ENCODE measurements at regions not wholly inside any gene's neighbourhood (a gene's known extent, or its start where the extent isn't known, plus 50 kb on each side); places are given as distances from the start of the nearest gene placed in this dataset.

GRCh38 chr6:74070711-74071110, 374.7 kb downstream of the CD109 start:
- no peaks in the 10 kb centered on the region for H3K4me1 ChIP-seq (ENCODE audit: control insufficient read depth in 2 of 3, insufficient read depth in 2 of 3, low read depth in 1 of 3, low read length in 3 of 3)
- no peaks in the 10 kb centered on the region for H3K27me3 ChIP-seq (ENCODE audit: control insufficient read depth, insufficient read depth, low read length)
- intact Hi-C loops (cut with DNase I), result no loop called here
- TF ChIP-seq CTCF (IDR thresholded peaks at IDR 0.05; ENCODE audit: borderline replicate concordance, extremely low read depth, insufficient read depth), result no peak
- DNase-seq (no peak), FAIRE-seq (no peak)
- no peak overlapping the region for H3K4me3 ChIP-seq (ENCODE audit: low read length in 3 of 3)
- no peaks in the 10 kb centered on the region for H3K9me3 ChIP-seq (ENCODE audit: control insufficient read depth in 2 of 3, insufficient read depth in 1 of 3, low read length in 3 of 3)
- no peaks in the 10 kb centered on the region for H3K36me3 ChIP-seq (ENCODE audit: control insufficient read depth in 2 of 3, insufficient read depth in 3 of 3, low read length in 3 of 3)
- no peak overlapping the region for H3K27ac ChIP-seq (ENCODE audit: low read depth in 2 of 2, low read length in 2 of 2)
- H3K9ac ChIP-seq (ENCODE audit: low read length in 3 of 3), result no peak overlapping the region

DNA sequence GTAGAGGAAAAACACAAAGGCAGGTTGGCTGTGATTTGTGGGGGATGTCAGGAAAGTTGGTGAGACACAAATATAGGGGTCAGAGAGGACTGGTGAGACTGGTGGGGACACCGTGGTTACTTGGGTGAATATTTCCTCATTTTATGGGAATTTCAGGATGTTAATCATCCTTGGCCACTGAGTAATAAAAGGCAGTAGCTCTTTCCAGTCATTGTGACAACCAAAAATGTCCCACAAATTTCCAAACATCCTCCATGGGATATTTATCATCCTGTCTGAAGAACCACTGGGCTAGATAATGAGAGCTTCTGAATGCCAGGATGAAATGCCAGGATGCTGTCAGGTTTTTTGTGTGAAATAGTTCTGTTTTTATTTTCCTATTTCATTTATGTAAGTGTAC, 374.1 kb downstream of the CD109 start:
- Histone ChIP-seq H3K9me3 (ENCODE audit: control insufficient read depth in 2 of 3, insufficient read depth in 1 of 3, low read length in 3 of 3) (no peaks in the 10 kb centered on the region), H3K36me3 (ENCODE audit: control insufficient read depth in 2 of 3, insufficient read depth in 3 of 3, low read length in 3 of 3) (no peaks in the 10 kb centered on the region), H3K4me1 (ENCODE audit: control insufficient read depth in 2 of 3, insufficient read depth in 2 of 3, low read depth in 1 of 3, low read length in 3 of 3) (no peaks in the 10 kb centered on the region), H3K27me3 (ENCODE audit: control insufficient read depth, insufficient read depth, low read length) (no peaks in the 10 kb centered on the region), H3K4me3 (ENCODE audit: low read length in 3 of 3) (no peak overlapping the region), H3K27ac (ENCODE audit: low read depth in 2 of 2, low read length in 2 of 2) (no peak overlapping the region), H3K9ac (ENCODE audit: low read length in 3 of 3) (no peak overlapping the region)
- intact Hi-C loops (cut with DNase I), result no loop called here
- no peak for TF ChIP-seq CTCF (IDR thresholded peaks at IDR 0.05; ENCODE audit: borderline replicate concordance, extremely low read depth, insufficient read depth)
- FAIRE-seq (no peak), DNase-seq (no peak)

DNA sequence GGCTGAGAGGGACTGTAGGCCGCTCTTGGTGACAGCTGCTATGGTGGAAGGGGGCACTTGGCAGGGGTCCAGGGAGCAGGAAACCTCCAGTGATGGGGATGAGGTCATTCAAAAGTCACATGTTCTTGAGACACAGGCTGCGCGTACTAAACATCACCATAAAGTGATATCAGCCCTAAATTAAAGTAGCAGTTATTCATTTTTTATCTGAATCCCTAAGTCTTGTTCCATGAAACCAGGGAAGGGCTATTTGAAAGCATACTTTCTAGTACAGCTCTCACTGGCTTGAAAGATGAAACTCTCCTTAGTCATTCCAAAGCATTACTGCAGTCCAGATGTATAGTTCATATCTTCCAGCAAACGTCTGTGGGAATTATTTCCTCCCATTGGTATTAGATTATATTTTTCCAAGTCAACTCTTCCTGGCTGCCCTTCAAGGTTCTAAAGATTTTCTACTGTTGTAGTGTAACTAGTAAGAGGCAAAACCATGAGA, 373.1 kb downstream of the CD109 start:
- no peak for TF ChIP-seq CTCF (IDR thresholded peaks at IDR 0.05; ENCODE audit: borderline replicate concordance, extremely low read depth, insufficient read depth)
- no peaks in the 10 kb centered on the region for H3K4me1 ChIP-seq (ENCODE audit: control insufficient read depth in 2 of 3, insufficient read depth in 2 of 3, low read depth in 1 of 3, low read length in 3 of 3)
- H3K9ac ChIP-seq (ENCODE audit: low read length in 3 of 3), result no peak overlapping the region
- no peak for FAIRE-seq
- H3K27ac ChIP-seq (ENCODE audit: low read depth in 2 of 2, low read length in 2 of 2), result no peak overlapping the region
- DNase-seq, result no peak
- H3K27me3 ChIP-seq (ENCODE audit: control insufficient read depth, insufficient read depth, low read length), result no peaks in the 10 kb centered on the region
- H3K4me3 ChIP-seq (ENCODE audit: low read length in 3 of 3), result no peak overlapping the region
- no peaks in the 10 kb centered on the region for H3K36me3 ChIP-seq (ENCODE audit: control insufficient read depth in 2 of 3, insufficient read depth in 3 of 3, low read length in 3 of 3)
- intact Hi-C loops (cut with DNase I), result no loop called here
- no peaks in the 10 kb centered on the region for H3K9me3 ChIP-seq (ENCODE audit: control insufficient read depth in 2 of 3, insufficient read depth in 1 of 3, low read length in 3 of 3)
